ENCODE measurements at regions not wholly inside any gene's neighbourhood (a gene's known extent, or its start where the extent isn't known, plus 50 kb on each side); places are given as distances from the start of the nearest gene placed in this dataset.

DNA sequence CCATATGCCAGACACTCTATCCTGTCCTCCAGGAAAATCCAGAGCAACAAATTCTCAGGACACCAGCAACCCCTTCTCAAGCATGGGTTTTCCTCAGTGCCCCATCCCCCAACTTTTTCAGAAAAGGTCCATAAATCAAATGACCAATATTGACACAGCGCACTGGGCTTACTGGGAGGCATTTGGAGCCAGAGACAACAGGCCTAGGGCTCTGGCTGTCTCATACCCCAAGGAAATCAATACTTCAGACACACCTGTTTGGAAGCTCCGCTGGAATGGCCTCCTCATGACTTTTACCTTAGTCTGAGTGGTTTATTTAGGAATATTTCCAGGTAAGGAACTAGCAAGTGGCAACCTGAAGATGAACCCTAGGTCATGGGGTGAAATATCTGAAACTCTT, 66.9 kb upstream of the TNR start:
- TF ChIP-seq, protein P1, sequence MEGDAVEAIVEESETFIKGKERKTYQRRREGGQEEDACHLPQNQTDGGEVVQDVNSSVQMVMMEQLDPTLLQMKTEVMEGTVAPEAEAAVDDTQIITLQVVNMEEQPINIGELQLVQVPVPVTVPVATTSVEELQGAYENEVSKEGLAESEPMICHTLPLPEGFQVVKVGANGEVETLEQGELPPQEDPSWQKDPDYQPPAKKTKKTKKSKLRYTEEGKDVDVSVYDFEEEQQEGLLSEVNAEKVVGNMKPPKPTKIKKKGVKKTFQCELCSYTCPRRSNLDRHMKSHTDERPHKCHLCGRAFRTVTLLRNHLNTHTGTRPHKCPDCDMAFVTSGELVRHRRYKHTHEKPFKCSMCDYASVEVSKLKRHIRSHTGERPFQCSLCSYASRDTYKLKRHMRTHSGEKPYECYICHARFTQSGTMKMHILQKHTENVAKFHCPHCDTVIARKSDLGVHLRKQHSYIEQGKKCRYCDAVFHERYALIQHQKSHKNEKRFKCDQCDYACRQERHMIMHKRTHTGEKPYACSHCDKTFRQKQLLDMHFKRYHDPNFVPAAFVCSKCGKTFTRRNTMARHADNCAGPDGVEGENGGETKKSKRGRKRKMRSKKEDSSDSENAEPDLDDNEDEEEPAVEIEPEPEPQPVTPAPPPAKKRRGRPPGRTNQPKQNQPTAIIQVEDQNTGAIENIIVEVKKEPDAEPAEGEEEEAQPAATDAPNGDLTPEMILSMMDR (IDR thresholded peaks at IDR 0.05; ENCODE audit: low read depth, low read length) = no peak
- no peak for TF ChIP-seq EZH2phosphoT487 (IDR thresholded peaks at IDR 0.05; ENCODE audit: low read depth)
